ENCODE measurements at regions not wholly inside any gene's neighbourhood (a gene's known extent, or its start where the extent isn't known, plus 50 kb on each side); places are given as distances from the start of the nearest gene placed in this dataset.

GRCh38 chr4:159410076-159410777 lies 307.3 kb downstream of the RAPGEF2 start:
- no peak overlapping the region for H3K4me3 ChIP-seq (ENCODE audit: low read depth, low read length)
- TF ChIP-seq, protein P1, sequence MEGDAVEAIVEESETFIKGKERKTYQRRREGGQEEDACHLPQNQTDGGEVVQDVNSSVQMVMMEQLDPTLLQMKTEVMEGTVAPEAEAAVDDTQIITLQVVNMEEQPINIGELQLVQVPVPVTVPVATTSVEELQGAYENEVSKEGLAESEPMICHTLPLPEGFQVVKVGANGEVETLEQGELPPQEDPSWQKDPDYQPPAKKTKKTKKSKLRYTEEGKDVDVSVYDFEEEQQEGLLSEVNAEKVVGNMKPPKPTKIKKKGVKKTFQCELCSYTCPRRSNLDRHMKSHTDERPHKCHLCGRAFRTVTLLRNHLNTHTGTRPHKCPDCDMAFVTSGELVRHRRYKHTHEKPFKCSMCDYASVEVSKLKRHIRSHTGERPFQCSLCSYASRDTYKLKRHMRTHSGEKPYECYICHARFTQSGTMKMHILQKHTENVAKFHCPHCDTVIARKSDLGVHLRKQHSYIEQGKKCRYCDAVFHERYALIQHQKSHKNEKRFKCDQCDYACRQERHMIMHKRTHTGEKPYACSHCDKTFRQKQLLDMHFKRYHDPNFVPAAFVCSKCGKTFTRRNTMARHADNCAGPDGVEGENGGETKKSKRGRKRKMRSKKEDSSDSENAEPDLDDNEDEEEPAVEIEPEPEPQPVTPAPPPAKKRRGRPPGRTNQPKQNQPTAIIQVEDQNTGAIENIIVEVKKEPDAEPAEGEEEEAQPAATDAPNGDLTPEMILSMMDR (IDR thresholded peaks at IDR 0.05; ENCODE audit: low read depth, low read length), result no peak

GRCh38 chr4:159410891-159411290 lies 308.0 kb downstream of the RAPGEF2 start:
- no peak overlapping the region for H3K4me3 ChIP-seq (ENCODE audit: low read depth, low read length)
- TF ChIP-seq, protein P1 (IDR thresholded peaks at IDR 0.05; ENCODE audit: low read depth, low read length), result no peak

DNA sequence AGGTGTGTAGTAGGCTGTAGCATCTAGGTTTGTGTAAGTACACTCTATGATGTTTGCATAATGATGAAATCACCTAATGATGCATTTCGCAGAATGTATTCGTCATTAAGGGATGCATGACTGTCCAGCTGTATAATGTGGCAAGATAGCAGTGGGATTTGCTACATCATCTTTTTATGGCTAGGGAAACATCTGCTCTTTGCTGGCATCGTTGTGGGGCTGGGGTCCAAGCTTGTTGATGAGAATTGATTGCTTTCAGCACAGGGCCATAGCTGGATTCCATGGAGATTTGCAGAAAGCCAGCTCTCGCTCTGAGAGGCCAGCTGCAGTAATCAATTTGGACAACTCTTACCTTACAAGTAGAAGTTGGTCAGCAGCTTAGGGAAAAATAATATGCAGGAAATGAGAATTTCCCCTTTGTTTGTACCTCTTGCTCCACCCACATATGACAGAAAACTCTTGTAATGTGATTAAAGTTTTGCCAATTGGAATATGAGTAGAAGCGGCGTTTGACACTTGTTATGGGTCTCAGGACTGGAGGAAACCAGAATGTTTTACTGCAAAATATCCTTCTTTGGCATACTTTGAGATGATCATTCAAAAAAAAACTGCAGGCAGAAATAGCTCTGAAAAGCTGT lies 310.5 kb downstream of the RAPGEF2 start:
- TF ChIP-seq, protein P1 (IDR thresholded peaks at IDR 0.05; ENCODE audit: low read depth, low read length), result no peak
- no peak overlapping the region for H3K4me3 ChIP-seq (ENCODE audit: low read depth, low read length)

- no peak overlapping the region for H3K4me3 ChIP-seq (ENCODE audit: low read depth, low read length)
- TF ChIP-seq, protein P1 (IDR thresholded peaks at IDR 0.05; ENCODE audit: low read depth, low read length), result no peak
Observed at GRCh38 chr4:159414305-159414704, 311.4 kb downstream of the RAPGEF2 start.

DNA sequence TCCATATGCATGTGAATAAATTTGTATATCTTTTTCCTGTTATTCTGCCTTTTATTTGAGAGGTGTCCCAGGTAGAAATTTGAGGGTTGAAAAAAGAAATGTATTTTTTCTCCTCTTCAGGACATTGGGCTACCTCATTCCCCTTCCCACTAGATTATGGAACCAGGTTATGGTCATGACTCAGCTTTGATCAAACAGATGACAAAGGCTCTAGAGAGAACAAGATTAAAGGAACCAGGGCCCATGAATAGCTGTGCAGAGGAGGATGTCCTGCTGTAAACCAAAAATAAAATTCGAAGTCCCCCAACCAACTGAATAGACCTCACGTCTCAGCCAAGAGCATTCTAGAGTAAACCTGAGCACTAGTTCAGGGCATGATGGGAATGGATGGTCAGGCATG lies 313.2 kb downstream of the RAPGEF2 start:
- TF ChIP-seq, protein P1 (IDR thresholded peaks at IDR 0.05; ENCODE audit: low read depth, low read length), result no peak
- no peak overlapping the region for H3K4me3 ChIP-seq (ENCODE audit: low read depth, low read length)

DNA sequence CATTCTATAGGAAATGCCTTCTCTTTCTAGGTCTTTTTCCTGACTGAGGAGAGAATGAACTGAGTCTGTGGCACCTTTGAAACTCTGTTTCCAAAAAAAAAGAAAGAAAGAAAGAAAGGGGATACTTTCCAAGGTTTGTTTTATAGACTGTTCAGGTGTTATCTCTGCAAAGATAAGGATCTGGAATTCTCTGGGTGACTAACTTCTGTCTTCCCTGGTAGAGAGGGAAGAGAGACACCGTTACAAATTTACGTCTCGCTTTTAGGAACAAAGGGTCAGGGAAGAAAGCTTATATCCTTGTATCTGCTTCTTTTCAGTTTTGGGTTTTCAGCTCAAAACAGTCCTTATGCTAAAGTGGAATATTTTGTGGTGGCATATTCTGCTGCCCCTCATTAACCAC lies 314.1 kb downstream of the RAPGEF2 start:
- no peak overlapping the region for H3K4me3 ChIP-seq (ENCODE audit: low read depth, low read length)
- TF ChIP-seq, protein P1 (IDR thresholded peaks at IDR 0.05; ENCODE audit: low read depth, low read length), result no peak
